H1 (cell line): ENCODE measurements at regions not wholly inside any gene's neighbourhood (a gene's known extent, or its start where the extent isn't known, plus 50 kb on each side); places are given as distances from the start of the nearest gene placed in this dataset.

Experiments used
- BCL11A ChIP-seq, 2 experiments: IDR thresholded peaks; one replicate each; pipeline ENCODE4 v1.6.1; 2011; ENCODE audit warnings: low read depth in 2 of 2, low read length in 2 of 2, mild to moderate bottlenecking in 2 of 2
- BRCA1 ChIP-seq: IDR thresholded peaks from 2 replicates; pipeline ENCODE4 v1.6.1; 2012; ENCODE audit warnings: low read depth, low read length, improper control_type of control experiment
- EP300 ChIP-seq, 2 experiments: IDR thresholded peaks; 1 replicate in 1 of 2; 2 replicates in 1 of 2; pipeline ENCODE4 v1.6.1; 2011 to 2012; ENCODE audit warnings: low read depth in 2 of 2, low read length in 2 of 2, mild to moderate bottlenecking in 2 of 2, borderline replicate concordance in 1 of 2, inconsistent platforms in 1 of 2, moderate library complexity in 1 of 2
- PHF8 ChIP-seq: fragments of 200-600 bp; sonication (generic); conservative IDR thresholded peaks from 2 replicates; pipeline ENCODE4 v1.7.1; 2012; ENCODE audit warnings: low read depth, mild to moderate bottlenecking, inconsistent platforms, low read length, moderate library complexity

- TF ChIP-seq EP300 (IDR thresholded peaks at IDR 0.05; ENCODE audit: borderline replicate concordance in 1 of 2, low read depth in 2 of 2, low read length in 2 of 2) (no peak), BRCA1 (no peak), BCL11A (IDR thresholded peaks at IDR 0.05; ENCODE audit: low read depth in 2 of 2, low read length in 2 of 2) (no peak), PHF8 (no peak)
Measured at GRCh38 chr9:135223831-135224230, 136.4 kb downstream of the OLFM1 start (continued).
